ENCODE measurements at regions not wholly inside any gene's neighbourhood (a gene's known extent, or its start where the extent isn't known, plus 50 kb on each side); places are given as distances from the start of the nearest gene placed in this dataset.

DNA sequence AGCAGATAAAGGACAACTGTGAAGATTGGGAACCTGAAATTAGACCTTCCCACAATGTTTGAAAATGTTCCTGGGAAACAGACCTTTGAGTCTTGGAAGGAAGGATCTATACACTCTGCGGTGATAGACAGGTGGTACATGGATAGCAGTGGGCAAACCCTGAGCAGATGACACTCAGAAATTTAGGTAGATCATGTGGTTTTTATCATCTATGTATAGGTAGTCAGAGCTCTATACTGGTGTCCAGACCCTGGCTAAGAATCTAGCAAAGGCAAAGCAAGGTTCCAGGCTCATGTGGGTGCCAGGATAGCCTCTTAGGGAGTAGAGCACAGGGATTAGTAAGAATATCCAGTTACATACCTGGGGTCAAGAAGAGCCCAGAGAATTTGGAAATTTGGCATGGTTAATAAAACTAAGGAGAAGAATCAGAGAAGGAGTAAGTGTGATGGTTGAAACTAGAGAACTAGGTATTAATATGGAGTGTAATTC, 331.2 kb upstream of the FBXO33 start:
- DNase-seq (ENCODE audit: low read depth) = no peak

DNA sequence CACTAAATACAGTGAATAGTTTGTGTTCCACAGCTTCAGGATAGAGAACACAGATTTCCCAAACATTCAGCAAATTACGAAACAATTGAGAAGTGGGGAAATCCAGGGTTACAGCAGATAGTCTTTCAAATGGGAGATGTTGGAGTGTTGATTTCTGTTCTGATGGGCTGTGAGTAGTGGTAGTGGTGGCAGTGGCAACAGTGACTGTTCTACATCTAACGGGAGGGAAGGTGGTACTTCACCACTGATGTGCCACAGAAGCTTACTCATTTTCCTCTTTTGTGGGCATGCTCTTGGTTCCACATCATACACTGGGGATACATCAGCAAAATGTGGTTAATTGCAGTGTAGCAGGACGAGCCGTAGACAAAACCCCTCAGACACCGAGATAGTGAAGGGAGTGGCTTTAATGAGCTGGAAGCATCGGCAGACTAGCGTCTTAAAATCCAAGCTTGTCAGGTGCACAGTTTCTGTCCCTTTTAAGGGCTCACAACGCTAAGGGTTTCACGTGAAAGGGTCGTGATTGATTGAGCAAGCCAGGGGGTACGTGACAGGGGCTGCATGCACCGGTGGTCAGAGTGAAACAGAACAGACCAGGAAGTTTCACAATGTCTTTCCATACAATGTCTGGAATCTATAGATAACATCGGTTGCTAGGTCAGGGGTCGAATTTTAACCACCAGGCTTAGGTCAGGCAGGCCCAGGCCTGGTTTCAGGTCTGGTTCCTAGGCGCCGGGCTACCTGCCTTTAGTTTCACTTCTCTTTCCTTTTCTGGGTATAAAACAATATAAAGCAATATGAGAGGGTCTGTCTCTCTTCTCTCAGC, 330.6 kb upstream of the FBXO33 start:
- DNase-seq (ENCODE audit: low read depth) = no peak

DNA sequence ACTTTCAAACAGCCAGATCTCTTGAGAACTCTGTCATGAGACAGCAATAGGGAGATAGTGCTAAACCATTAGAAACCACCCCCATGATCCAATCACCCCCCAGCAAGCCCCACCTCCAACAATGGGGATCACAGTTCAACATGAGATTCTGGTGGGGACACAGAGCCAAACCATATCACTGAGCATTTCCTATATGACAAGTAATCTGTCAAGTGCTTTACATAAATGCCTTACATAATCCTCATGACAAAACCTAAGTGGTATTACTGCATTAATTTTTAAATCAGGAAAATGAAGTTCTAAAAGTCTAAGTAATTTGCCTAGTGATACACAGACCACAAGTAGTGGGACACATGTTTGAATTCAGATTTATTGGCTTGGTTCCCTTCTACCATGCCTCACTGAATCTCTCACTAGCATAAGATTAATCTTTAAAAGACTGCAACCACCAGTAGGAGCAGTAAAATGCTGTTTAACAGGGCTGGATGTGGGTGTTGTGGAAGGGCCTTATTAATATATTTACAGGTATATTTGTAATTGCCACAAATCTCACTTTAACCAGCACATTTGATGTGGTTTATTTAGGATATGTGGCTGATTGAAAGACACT, 323.1 kb upstream of the FBXO33 start:
- no peak for DNase-seq (ENCODE audit: low read depth)

DNA sequence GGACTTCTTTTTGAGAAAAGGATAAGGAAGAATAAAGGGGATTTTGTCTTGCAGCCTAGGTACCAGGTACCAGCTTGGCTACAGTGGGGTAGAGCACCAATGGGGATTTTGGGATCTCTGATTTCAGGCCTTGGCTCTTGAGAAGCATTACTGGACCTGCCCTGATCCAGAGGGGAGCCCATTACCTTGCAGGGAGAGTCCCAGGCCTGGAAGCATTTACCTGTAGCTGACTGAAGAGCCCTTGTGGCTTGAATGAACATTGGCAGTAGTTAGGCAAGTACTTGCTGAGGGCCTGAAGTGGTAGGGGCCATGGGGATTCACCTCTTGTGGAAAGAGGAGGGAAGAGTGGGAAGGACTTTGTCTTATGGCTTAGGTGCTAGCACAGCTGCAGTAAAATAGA, 308.2 kb upstream of the FBXO33 start:
- DNase-seq (ENCODE audit: low read depth) = no peak

DNA sequence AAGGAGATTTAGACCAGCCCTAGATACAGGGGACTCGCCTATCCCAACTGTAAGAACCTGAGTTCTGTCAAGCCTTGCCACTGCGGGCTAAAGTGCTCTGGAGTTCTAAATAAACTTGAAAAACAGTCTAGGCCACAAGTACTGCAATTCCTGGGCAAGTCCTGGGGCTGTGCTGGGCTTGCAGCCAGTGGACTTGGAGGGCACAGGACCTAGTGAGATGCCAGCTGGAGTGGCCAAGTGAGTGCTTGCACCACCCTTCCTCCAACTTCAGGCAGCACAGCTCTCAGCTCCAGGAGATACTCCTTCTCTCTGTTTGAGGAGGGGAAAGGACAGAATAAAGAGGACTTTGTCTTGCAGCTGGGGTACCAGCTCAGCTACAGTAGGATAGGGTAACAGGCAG, 307.6 kb upstream of the FBXO33 start:
- no peak for DNase-seq (ENCODE audit: low read depth)

DNA sequence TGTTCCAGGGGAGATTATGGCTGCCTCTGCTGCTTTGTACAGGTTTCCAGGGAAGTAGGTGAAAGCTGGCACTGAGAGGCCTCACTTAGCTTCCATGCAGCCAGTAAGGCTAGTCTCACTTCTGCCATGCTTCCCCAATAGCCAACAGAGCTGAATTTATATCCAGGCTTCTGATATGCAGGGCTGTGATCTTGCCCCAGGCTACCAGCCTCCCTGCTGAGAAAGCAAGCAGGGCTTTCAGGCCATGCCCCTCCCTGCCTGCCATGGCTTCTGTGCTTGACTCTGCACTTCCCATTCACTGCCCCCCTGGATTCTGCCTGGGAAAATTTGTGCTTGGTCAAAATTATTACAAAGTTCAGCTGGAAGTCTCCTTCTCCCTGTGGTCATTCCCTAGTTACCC, 302.1 kb upstream of the FBXO33 start:
- no peak for DNase-seq (ENCODE audit: low read depth)

DNA sequence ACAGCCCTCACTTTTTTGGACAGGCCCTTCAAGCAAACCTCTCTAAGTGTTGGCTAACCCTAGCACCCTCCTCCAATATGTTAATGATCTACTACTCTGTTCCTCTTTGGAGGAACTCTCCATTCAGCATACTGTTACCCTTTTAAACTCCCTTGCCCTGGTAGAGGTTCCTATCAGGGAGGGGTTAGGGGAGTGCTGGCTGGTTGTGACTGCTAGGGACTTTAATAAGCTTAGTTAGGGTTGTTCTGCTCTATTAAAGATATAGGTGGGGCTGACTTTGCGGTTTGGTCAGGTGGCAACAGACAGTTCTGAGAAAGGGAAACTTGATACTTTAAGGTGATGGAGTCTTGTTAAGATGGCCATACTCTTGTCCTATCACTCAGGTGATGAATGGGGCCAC, 301.5 kb upstream of the FBXO33 start:
- no peak for DNase-seq (ENCODE audit: low read depth)

DNA sequence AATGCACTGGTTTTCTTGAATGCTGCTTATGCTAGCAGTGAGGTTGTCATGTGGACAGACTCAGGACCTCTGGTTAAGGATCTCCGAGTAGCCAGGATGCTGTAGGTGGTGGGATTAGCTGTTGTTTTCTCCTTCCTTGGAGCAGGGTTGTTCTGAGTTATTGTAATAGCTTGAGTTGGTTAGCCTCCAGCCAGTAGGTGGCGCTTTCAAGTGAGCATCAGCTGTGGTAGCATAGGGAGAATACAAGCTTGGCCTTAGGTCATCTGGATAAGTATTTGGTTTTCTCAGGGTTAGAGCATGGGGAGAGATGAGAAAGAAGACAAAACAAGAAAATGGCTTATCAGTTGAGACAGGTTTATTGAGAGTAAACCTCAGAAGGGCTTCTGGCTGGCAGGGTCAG, 299.7 kb upstream of the FBXO33 start:
- no peak for DNase-seq (ENCODE audit: low read depth)

DNA sequence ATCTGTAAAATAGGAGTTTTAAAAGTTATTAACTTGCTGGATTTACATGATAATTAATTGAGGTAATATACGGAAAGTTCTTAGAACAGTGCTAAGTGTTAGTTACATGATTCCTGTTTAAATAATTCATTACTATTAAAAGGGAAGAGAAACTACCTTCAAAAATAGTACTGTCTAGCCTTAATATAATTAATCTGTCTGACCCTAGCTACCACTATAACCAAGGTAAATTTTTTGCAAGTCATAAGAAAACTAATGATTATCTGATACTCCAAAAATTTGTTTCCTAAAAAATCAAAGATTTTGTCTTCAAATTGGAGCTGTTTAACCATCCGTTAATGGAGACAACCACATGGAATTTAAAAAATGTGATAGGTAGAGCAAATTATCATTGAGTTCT, 294.3 kb upstream of the FBXO33 start:
- no peak for DNase-seq (ENCODE audit: low read depth)

DNA sequence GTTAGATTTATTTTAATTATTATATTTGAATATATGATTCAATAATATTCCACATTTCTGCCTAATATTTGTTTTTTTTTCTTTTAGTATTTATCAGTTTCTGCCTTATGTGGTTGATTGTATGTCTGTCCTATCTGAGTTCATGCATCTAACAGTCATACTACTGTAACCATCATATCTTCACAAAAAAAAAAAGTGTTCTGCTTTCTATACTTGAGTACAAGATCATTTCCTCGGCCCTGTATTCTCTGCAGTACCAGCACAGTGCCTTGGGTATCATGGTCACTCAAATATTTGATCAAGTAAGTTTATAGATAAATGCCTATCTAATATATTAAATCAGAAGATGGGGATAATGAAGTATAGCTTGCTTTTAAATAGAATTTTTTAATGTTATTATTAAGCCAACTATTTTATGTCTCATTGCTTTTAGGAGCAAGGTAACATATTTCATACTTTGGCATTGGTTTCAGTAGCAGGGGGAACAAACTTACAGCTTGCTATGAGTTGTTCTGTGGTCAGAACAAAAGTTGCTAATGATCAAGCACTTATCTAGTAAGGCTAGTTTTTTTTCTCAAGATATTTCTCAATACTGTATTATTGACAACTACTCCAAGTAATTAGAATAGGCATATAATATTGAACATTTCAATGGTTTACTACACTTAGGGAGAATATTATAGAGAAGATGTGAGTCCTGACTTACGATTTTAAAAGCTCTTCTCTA, 290.5 kb upstream of the FBXO33 start:
- DNase-seq (ENCODE audit: low read depth) = no peak

DNA sequence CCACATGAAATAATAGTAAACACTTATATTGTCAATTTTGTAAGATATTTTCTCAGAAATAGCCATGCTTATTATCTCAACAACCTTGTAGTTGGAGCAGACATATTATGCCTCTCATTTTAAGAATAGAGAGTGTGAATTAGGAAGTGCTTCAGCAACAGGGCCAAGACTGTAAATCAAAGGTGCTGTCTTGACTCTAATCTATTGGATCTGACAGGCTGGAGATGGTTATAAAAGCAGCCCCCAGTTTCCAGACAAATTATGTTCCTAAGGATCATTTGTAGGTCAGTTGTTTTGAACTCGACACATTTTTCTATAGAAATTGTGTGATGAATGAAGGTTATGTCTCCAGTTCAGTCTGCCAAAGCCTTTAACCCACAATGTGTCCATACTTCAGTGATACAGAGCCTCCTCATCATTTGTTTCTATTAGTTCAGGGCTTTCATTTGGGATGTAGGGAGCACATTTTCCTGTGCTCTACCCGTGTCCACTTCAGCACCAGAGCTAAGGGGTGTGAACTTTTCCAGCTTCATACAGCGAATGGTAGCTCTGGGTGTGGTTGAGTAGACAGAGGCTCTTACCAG, 284.8 kb upstream of the FBXO33 start:
- no peak for DNase-seq (ENCODE audit: low read depth)

DNA sequence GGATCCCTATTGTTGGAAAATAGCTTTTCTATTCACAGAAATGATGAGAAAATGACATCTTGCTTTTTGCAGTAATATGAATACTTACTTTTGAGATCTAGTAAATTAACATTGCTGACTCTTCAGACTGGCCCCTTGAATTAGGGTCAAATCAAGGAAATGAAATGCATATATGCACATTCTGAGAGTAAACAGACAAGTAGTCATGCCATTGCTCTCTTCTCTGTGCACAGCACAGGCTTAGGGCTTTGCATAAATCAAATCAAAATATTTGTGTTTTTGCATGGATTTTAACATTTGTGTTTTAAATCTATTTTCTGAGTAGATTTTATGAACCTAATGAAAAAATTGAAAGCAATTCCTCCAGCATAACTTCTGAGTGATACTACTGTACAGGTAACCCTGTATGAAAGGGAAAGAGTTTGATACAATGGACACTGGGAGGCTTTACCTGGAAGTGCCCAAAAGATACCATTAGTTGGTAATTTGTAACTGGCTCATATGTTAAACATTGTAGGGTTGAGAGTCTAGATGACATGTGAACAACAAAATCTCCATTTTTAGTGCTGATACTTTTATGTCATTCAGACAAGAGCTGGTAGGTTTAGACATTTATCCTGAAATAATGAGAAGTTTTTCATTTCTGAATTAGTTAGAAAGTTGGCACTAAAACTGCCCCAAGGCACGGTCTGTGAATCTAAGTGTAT, 280.2 kb upstream of the FBXO33 start:
- no peak for DNase-seq (ENCODE audit: low read depth)

DNA sequence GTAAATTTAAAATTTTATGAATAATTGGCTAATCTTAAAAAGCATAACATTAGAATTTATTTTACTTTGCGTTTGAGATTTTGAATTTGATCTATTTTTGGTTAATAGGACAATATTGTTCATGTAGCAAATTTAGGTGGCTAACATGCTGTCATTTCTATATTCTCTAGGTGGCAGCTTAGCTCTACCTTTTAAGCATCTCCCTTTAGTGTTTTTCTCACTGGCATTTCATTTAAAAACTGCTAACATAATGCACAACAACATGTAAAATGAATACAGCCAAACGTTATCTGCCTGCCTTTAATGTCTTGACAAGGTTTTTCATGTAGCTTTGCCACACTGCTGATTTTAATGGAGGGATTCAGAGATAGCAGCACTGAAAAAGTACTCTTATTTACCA, 272.4 kb upstream of the FBXO33 start:
- DNase-seq (ENCODE audit: low read depth) = no peak

DNA sequence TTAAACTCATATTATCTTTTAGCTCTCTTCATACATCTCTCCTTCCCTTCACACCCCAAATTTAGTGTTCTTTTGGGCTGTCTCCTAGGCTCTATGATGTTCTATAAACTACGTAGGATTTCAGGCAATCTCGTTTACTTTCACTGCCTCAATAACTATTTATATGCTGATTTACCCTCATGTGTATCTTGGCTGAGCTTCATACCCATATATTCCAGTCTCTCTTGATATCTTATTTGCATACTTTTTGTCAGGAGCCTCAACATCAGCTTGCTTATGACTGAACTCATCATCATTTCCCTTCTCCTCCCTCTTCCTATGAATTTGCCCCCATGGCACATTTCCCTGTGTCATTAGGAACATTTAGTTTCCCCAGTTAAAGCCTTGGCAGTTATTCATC, 262.1 kb upstream of the FBXO33 start:
- no peak for DNase-seq (ENCODE audit: low read depth)

DNA sequence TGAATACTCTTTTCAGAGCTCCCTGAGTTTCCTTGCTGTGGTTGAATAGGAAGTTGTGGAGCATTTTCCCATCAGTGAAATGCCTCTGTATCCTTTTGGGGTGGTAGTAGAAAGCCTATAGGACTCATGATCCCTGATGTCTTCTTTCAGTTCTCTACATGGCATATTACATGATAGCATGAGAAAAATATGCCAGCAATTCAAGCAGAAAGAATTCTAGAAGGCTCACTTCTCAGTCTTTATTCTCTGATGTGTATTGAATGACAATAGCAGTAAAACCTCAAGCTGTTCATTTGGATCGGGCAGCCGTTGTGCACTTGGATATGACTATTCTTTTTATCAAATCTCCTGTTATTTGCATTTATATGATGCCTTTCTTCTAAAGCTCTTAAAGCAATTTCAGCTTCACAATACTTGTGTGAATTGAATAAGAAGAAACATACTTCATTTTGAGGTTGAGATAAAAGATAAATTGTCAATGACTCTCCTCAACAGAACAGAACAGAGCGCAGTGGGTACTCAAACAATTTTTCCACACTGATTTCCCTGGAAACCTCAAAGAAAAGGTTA, 251.5 kb upstream of the FBXO33 start:
- no peak for DNase-seq (ENCODE audit: low read depth)

DNA sequence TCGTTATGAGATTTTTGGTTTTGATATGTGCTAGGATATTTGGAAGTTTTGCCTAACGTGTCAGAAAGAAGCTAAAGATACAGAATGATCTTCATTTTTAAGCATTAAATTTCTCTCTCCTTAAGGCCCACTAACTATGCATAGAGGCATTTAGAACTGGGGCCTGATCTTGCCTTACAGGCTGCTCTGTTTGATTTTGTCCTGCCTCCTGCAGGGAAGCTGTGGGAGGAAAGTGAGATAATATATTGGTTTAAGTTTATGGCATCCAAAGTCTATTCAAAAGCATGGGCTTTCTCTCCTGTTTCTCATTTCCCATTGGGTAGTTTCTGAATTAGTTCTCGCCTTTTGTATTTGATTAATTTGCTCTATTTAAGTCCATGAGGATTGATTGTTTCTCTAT, 250.3 kb upstream of the FBXO33 start:
- DNase-seq (ENCODE audit: low read depth) = no peak

DNA sequence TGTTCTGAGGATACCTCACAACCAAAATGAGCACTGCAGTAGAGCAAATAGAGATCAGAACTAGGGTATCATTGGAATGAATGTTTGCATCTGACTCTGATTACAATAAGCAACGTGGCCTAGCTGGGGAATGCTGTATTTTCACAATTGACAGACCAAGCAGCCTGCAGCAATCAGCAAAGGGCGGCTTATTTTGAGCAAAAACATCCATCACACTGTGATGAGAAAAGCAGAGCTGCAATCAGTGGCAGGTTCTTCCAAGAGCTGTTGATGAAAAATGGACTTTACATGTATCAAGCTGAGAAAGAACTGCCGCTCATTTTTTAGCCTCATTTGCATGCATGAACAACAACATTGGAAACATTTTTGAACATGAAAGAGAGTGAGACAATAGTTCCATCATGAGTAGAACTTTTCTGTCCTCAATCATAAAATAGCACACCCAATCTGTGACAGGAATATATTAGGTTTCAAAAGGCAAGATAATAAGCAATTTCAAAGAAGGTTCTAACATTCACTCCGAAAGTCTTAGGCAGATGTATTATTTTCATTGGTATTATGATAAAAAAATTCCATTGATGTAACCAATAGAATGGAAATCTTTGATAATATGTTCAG, 249.7 kb upstream of the FBXO33 start:
- DNase-seq (ENCODE audit: low read depth) = no peak

DNA sequence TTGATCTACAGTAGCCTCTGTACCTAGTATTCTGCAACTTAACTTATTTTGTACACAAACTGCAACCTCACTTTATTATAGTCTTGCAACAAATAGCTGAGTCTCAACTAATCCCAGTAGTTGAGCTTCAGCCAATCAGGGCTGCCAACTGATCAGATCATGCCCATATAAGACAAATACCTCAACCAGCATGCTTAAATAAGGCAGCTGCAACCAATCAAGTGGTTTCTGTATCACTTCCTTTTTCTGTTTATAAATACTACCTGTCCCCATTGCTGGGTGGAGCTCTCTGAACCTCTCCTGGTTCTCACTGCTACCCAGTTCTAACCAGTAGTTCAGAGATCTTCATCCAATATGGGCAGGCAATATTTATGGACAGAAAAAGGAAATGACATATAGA, 248.5 kb upstream of the FBXO33 start:
- DNase-seq (ENCODE audit: low read depth) = no peak

DNA sequence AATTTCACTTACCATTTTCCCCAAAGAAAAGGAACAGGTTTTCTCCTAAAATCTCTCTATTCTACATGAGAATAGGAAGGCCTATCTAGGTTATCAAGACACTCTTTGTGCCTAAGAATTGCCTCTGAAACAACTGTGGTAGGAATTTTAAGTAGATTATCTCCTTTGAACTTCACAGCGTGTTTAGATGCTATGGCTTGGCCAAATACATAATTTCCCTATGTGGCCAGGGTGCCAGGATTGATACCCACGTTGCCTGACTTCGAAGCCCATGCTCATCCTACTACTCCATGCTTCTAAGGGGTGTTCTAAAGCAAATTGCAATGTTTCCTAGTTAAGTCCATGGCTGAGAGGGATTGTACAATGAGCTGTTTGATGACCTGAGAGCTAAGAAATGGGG, 241.5 kb upstream of the FBXO33 start:
- DNase-seq (ENCODE audit: low read depth) = no peak

DNA sequence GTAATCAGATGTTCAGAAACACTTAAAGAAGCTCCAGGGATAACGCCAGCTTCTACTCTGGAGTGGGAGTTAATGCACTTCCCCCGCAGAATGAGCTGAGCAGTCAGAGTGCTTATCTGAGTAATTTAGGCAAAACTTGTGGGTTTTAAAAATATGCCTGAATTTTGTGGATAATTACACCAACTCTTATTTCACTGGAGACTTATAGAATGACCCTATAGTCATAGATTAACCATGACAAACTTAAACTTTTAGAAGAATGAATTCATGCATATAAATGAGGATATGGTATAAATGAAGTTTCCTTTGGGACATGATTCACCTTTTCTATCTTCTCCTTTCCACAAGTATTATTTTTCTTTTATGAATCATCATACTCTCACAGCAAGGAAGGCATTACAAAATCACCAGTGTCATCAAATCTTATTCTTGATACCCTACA, 241.1 kb upstream of the FBXO33 start:
- no peak for DNase-seq (ENCODE audit: low read depth)

DNA sequence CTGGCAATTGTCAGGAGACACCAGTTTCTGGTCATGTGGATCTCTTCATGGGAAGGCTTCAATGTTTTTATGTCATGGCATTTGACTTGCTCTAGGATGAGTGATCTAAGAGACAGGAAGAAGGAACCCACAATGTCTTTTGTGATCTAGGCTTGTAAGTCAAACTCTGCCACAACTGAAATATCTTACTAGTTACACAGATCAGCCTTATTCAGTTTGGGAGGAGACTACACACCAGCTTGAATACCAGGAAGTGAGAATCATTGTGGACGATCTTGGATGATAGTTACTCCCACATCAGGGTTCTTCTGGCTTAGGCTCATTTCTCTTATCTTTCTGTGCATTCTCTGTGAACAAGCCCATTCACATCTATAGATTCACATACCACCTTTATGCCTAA, 236.2 kb upstream of the FBXO33 start:
- no peak for DNase-seq (ENCODE audit: low read depth)
